Subcutaneous abdominal adipose tissue (tissue), 5 donors: ENCODE measurements at regions not wholly inside any gene's neighbourhood (a gene's known extent, or its start where the extent isn't known, plus 50 kb on each side); places are given as distances from the start of the nearest gene placed in this dataset.
"Not testable (repeated sequence)": the region's sequence is repeated elsewhere in the genome, so short reads cannot be mapped to it uniquely, and the experiment has no call there.

ENCODE experiments used
- H3K27ac ChIP-seq: one replicate; pipeline ENCODE4 v1.7.0; 2013; ENCODE audit warnings: low read depth, mild to moderate bottlenecking, inconsistent platforms, low read length, moderate library complexity
- H3K27me3 ChIP-seq, 5 donors: one replicate each; pipeline ENCODE4 v1.7.0; 2013; ENCODE audit warnings: low read length in 5 of 5, inconsistent platforms in 1 of 5; ENCODE audit not compliant: control insufficient read depth in 5 of 5, insufficient read depth in 4 of 5
- H3K36me3 ChIP-seq, 5 donors: one replicate each; pipeline ENCODE4 v1.7.0; 2013; ENCODE audit warnings: low read length in 5 of 5; ENCODE audit not compliant: control insufficient read depth in 5 of 5, insufficient read depth in 5 of 5
- H3K4me1 ChIP-seq, 5 donors: one replicate each; pipeline ENCODE4 v1.7.0; 2013; ENCODE audit warnings: low read length in 5 of 5, mild to moderate bottlenecking in 3 of 5, moderate library complexity in 1 of 5; ENCODE audit not compliant: control insufficient read depth in 5 of 5, insufficient read depth in 5 of 5
- H3K4me3 ChIP-seq, 5 donors: one replicate each; pipeline ENCODE4 v1.7.0; 2013; ENCODE audit warnings: low read length in 5 of 5, low read depth in 1 of 5
- H3K9ac ChIP-seq, 5 donors: one replicate each; pipeline ENCODE4 v1.7.0; 2013; ENCODE audit warnings: low read length in 5 of 5, mild to moderate bottlenecking in 4 of 5, moderate library complexity in 3 of 5
- H3K9me3 ChIP-seq, 5 donors: one replicate each; pipeline ENCODE4 v1.7.0; 2013; ENCODE audit warnings: low read length in 5 of 5; ENCODE audit not compliant: control insufficient read depth in 5 of 5
- donor health status: healthy.
- donor health status: healthy.
- donor health status: healthy.
- donor health status: healthy.
- donor health status: healthy.

DNA sequence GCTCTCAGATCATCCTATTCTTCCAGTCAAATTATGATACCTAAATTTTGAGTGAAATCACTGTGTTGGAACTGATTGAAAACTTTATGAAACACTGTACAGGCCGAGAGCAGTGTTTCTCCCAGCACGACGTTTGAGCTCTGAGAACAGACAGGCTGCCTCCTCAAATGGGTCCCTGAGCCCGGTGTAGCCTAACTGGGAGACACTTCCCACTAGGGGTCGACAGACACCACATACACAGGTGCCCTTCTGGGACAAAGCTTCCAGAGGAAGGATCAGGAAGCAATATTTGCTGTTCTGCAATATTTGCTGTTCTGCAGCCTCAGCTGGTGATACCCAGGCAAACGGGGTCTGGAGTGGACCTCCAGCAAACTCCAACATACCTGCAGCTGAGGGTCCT is 392.5 kb upstream of the PBX1 start:
- not testable (repeated sequence) for H3K4me3 ChIP-seq, H3K4me1 ChIP-seq, H3K36me3 ChIP-seq, H3K9me3 ChIP-seq, H3K9ac ChIP-seq, H3K27me3 ChIP-seq, H3K27ac ChIP-seq

DNA sequence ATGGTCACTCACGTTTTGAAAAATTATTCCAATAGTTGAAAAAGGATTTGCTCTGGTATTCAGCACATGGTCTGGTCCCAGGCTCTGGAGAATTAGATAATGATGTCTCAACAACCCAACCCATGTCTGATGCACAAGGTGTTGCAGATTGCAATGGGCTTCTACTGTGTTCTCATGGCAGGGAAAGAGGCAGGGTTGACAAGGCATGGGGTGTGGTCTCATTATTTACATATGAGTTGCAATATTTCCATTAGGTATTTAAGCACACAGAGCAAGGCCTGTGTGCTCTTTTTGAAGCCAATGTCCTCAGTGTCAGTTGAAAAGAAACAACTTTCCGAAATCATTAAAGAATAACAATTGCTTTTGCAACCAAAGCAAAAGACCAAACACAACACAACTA is 381.9 kb upstream of the PBX1 start:
- no peaks in the 10 kb centered on the region for H3K36me3 ChIP-seq
- no peaks in the 10 kb centered on the region for H3K9me3 ChIP-seq
- no peak overlapping the region for H3K9ac ChIP-seq
- no peak overlapping the region for H3K4me3 ChIP-seq
- no peaks in the 10 kb centered on the region for H3K27me3 ChIP-seq
- H3K4me1 ChIP-seq, result no peaks in the 10 kb centered on the region
- H3K27ac ChIP-seq, result no peak overlapping the region

DNA sequence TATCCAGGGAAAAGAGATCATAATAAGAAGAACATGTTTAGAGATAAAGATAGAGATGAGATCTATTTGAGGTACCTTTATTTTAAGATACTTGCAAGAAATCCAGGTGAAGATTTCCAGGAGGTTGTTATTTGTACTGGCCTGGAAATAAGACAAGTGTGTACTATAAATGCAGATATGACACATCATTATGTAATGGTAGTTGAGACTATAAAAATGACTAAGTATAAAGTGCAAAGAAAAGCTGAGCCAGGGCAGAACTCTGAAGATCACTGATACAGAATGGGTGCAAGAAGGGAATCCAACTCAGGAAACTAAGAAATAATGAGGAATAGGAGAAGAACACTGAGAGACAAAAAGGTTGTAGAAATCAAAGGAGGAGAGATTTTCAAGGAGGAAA is 378.2 kb upstream of the PBX1 start:
- Histone ChIP-seq H3K4me3 (no peak overlapping the region), H3K27me3 (no peaks in the 10 kb centered on the region), H3K9ac (no peak overlapping the region), H3K27ac (no peak overlapping the region), H3K4me1 (no peaks in the 10 kb centered on the region), H3K9me3 (peaks cover 0 to 2% (median 0%) of the 10 kb centered on the region in 5 donors), H3K36me3 (no peaks in the 10 kb centered on the region)

DNA sequence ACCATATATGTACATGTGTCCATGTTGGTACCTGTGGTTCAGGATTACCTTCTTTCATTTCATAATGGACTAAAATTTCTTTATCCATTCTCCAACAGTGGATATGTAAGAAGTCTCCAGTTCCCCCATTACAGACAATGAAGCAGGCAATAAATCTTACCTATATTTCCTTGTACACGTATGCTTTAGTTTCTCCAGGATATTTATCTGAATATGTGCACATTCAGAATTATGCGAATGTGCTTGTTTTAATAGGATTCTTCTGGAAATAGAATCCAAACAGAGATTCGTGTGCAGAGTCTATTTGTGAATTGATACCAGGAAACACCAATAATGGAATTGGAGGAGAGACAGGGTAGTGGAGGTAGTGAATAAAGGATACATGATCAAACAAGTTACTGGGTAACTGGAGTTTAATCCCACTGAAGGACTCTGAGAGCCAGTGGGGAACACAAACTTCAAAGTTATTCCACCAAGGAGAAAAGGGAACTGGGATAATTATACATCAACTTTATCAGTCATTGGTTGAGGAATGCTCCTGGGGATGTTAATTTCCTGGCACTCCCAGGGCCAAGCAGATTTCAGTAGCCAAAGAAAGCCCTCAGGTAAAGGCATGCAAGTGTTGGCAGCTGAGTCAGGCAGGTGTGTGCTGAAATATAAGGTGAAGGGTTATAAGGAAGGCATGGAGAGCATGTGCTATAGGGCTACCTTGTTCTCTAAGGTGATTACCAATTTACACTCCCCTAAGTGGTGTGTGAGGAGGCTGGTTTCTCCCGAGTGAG is 374.9 kb upstream of the PBX1 start:
- H3K27me3 ChIP-seq, result no peaks in the 10 kb centered on the region
- H3K9ac ChIP-seq, result no peak overlapping the region
- no peak overlapping the region for H3K4me3 ChIP-seq
- H3K27ac ChIP-seq, result no peak overlapping the region
- no peaks in the 10 kb centered on the region for H3K36me3 ChIP-seq
- peaks cover 0 to 3% (median 2%) of the 10 kb centered on the region in 5 donors for H3K9me3 ChIP-seq
- no peaks in the 10 kb centered on the region for H3K4me1 ChIP-seq

DNA sequence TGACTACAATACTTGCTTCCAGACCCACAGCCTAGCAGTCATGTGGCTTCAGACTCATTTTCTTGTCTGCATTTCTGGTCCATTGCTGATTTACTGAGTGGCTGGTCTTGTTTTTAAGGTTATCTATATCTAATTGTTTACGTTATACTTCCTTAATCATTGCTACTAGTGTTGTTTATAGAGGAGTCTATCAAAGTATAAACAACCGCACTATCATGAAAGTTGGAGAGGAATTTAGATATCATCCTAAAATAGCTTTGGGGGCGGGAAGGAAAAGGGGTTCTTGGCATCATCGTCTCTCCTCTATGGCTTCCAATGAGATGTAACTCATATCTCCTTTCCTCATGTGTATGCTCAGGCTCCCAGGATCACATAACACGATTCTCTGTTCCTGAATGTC is 372.1 kb upstream of the PBX1 start:
- H3K36me3 ChIP-seq, result no peaks in the 10 kb centered on the region
- H3K4me3 ChIP-seq, result no peak overlapping the region
- H3K9ac ChIP-seq, result no peak overlapping the region
- no peak overlapping the region for H3K27ac ChIP-seq
- peaks cover 0 to 3% (median 2%) of the 10 kb centered on the region in 5 donors for H3K9me3 ChIP-seq
- no peaks in the 10 kb centered on the region for H3K4me1 ChIP-seq
- no peaks in the 10 kb centered on the region for H3K27me3 ChIP-seq

DNA sequence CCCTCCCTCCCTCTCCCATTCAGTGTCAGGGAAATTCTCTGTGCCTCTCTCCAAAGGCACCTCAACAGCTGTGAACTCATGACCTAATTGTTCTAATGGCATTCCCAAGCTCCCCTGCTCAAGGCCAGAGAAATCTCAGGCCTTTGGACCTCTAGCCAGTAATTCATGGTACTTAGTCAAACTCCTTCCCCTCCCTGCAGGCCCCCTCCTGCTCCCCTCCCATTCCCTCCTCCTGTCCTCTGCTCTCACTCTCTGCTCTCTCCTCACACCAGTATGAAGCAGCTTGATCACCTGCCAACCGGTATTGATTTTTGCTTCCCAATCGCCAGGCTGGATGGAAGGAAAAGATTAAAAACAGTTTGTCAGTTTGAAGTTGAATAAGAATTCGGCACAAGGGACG is 370.5 kb upstream of the PBX1 start:
- H3K9ac ChIP-seq, result no peak overlapping the region
- no peaks in the 10 kb centered on the region for H3K36me3 ChIP-seq
- no peak overlapping the region for H3K4me3 ChIP-seq
- no peaks in the 10 kb centered on the region for H3K4me1 ChIP-seq
- no peak overlapping the region for H3K27ac ChIP-seq
- H3K27me3 ChIP-seq, result no peaks in the 10 kb centered on the region
- peaks cover 0 to 4% (median 2%) of the 10 kb centered on the region in 5 donors for H3K9me3 ChIP-seq

DNA sequence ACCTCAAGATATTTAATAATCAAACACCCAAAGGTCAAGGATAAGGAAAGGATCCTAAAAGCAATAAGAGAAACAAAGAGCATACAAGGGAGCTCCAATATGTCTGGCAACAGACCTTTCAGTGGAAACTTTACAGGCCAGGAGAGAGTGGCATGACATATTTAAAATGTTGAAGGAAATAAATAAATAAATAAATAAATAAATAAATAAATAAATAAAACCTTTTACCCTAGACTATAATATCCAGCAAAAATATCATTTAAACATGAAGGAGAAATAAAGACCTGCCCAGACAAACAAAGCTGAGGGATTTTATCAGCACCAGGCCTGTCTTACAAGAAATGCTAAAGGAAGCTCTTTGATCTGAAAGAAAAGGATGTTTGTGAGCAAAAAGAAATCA is 367.8 kb upstream of the PBX1 start:
- no peaks in the 10 kb centered on the region for H3K4me1 ChIP-seq
- no peaks in the 10 kb centered on the region for H3K36me3 ChIP-seq
- H3K4me3 ChIP-seq, result no peak overlapping the region
- peaks cover 0 to 6% (median 3%) of the 10 kb centered on the region in 5 donors for H3K9me3 ChIP-seq
- H3K9ac ChIP-seq, result no peak overlapping the region
- no peak overlapping the region for H3K27ac ChIP-seq
- no peaks in the 10 kb centered on the region for H3K27me3 ChIP-seq

DNA sequence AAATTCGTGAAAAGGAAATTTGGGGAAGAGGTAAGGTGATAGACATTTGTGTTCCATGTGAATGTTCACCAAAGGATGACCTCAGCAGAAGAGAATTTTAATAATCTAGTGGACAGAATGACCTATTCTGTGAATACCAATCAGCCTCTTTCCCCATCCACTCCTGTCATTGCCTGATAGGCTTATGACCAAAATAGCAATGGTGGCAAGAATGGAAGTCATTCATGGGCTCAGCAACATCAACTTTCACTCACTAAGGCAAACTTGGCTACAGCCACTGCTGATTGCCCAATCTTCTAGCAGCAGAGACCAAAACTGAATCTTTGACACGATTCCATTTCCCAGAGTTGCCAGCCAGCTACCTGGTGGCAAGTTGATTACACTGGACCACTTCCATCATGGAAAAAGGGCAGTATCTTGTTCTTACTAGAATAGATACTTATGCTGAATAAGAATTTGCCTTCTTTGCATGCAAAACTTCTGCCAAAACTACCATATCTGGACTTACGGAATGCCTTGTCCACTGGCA is 348.7 kb upstream of the PBX1 start:
- Histone ChIP-seq H3K9ac (no peak overlapping the region), H3K36me3 (no peaks in the 10 kb centered on the region), H3K4me1 (peaks cover 0 to 6% (median 0%) of the 10 kb centered on the region in 5 donors), H3K4me3 (no peak overlapping the region), H3K27ac (no peak overlapping the region), H3K27me3 (no peaks in the 10 kb centered on the region), H3K9me3 (no peaks in the 10 kb centered on the region)

DNA sequence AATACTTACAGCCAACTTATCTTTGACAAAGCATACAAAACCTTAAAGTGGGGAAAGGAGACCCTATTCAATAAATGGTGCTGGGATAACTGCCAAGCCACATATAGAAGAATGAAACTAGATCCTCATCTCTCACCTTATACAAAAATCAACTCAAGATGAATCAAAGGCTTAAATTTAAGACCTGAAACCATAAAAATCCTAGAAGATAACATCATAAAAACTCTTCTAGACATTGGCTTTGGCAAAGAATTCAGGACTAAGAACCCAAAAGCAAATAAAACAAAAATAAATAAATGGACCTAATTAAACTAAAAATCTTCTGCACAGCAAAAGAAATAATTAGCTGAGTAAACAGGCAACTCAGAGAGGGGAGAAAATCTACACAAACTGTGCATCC is 335.6 kb upstream of the PBX1 start:
- Histone ChIP-seq H3K27me3 (no peaks in the 10 kb centered on the region), H3K4me3 (no peak overlapping the region), H3K36me3 (no peaks in the 10 kb centered on the region), H3K9me3 (no peaks in the 10 kb centered on the region), H3K27ac (no peak overlapping the region), H3K4me1 (peaks cover 0 to 8% (median 0%) of the 10 kb centered on the region in 5 donors), H3K9ac (no peak overlapping the region)

DNA sequence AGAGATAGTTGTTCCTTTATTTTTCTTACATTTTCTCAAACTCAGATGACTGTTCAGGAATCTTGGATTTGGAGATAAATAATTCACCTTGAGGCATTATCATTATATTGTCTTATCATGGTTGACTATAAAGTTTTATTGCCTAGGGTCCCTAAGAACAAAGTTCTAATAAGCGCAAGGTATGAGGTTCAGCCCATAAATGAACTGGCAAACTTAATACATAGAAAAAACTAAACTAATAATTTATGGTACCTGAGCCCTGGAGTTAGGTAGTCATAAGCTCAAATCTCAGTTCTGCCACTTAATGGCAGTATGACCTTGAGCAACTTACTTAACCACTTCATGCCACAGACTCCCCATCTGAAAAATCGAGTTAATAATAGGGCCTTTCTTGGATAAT is 334.0 kb upstream of the PBX1 start:
- no peak overlapping the region for H3K27ac ChIP-seq
- H3K9ac ChIP-seq, result no peak overlapping the region
- H3K4me3 ChIP-seq, result no peak overlapping the region
- H3K9me3 ChIP-seq, result no peaks in the 10 kb centered on the region
- peaks cover 0 to 8% (median 0%) of the 10 kb centered on the region in 5 donors for H3K4me1 ChIP-seq
- no peaks in the 10 kb centered on the region for H3K27me3 ChIP-seq
- no peaks in the 10 kb centered on the region for H3K36me3 ChIP-seq
